MM.1S (cell line): ENCODE measurements at regions not wholly inside any gene's neighbourhood (a gene's known extent, or its start where the extent isn't known, plus 50 kb on each side); places are given as distances from the start of the nearest gene placed in this dataset.
"Not testable (repeated sequence)": the region's sequence is repeated elsewhere in the genome, so short reads cannot be mapped to it uniquely, and the experiment has no call there.

Experiments
- DNase-seq: peaks from one replicate; pipeline ENCODE4 v3.0.0-alpha.2; 2015
- H2AFZ ChIP-seq: fragments of 300-600 bp; sonication (generic); 2 replicates; pipeline ENCODE4 v1.6.0; 2016; ENCODE audit warnings: antibody characterized with exemption, low read length
- H3F3A ChIP-seq: fragments of 300-600 bp; sonication (generic); 2 replicates; pipeline ENCODE4 v1.6.1; 2016; ENCODE audit warnings: mild to moderate bottlenecking, antibody characterized with exemption, low read length, moderate library complexity, mixed read lengths; ENCODE audit not compliant: insufficient read depth
- H3K27ac ChIP-seq: fragments of 300-600 bp; sonication (generic); 2 replicates; pipeline ENCODE4 v1.5.1; 2016; ENCODE audit warnings: mild to moderate bottlenecking, low read length
- H3K27me3 ChIP-seq: fragments of 300-600 bp; sonication (generic); replicated peaks from 2 replicates; pipeline ENCODE4 v1.6.0; 2016; ENCODE audit warnings: low read length; ENCODE audit not compliant: insufficient read depth
- H3K36me3 ChIP-seq: fragments of 300-600 bp; sonication (generic); replicated peaks from 2 replicates; pipeline ENCODE4 v1.6.1; 2016; ENCODE audit warnings: mild to moderate bottlenecking, low read length, mixed read lengths; ENCODE audit not compliant: insufficient read depth
- H3K4me1 ChIP-seq: fragments of 300-600 bp; sonication (generic); 2 replicates; pipeline ENCODE4 v1.6.1; 2016; ENCODE audit warnings: low read length, mixed read lengths
- H3K4me2 ChIP-seq: fragments of 300-600 bp; sonication (generic); 2 replicates; pipeline ENCODE4 v1.6.0; 2016; ENCODE audit warnings: low read depth, low read length
- H3K4me3 ChIP-seq: fragments of 300-600 bp; sonication (generic); 2 replicates; pipeline ENCODE4 v1.5.1; 2016; ENCODE audit warnings: low read length, mixed read lengths
- H3K79me2 ChIP-seq: fragments of 300-600 bp; sonication (generic); 2 replicates; pipeline ENCODE4 v1.6.1; 2016; ENCODE audit warnings: mixed run types, low read length, mixed read lengths
- H3K9ac ChIP-seq: fragments of 300-600 bp; sonication (generic); 2 replicates; pipeline ENCODE4 v1.6.1; 2016; ENCODE audit warnings: low read length, mixed read lengths
- H3K9me2 ChIP-seq: fragments of 300-600 bp; sonication (generic); replicated peaks from 2 replicates; pipeline ENCODE4 v1.6.1; 2016; ENCODE audit warnings: mild to moderate bottlenecking, low read length, mixed read lengths; ENCODE audit not compliant: insufficient read depth
- H3K9me3 ChIP-seq: fragments of 300-600 bp; sonication (generic); replicated peaks from 2 replicates; pipeline ENCODE4 v1.6.1; 2016; ENCODE audit warnings: mild to moderate bottlenecking, low read length, mixed read lengths; ENCODE audit not compliant: insufficient read depth
- H4K20me1 ChIP-seq: fragments of 300-600 bp; sonication (generic); 2 replicates; pipeline ENCODE4 v1.6.1; 2016; ENCODE audit warnings: mild to moderate bottlenecking, low read length, moderate library complexity, mixed read lengths; ENCODE audit not compliant: insufficient read depth
- EZH2 ChIP-seq: fragments of 300-600 bp; sonication (generic); optimal IDR thresholded peaks from 2 replicates; pipeline ENCODE3; 2017; ENCODE audit warnings: low read depth, mild to moderate bottlenecking, antibody characterized with exemption, low read length, mixed read lengths
- EZH2phosphoT487 ChIP-seq: fragments of 300-600 bp; sonication (generic); IDR thresholded peaks from 2 replicates; pipeline ENCODE4 v1.6.1; 2018; ENCODE audit warnings: antibody characterized with exemption, low read length
- TF ChIP-seq, protein P1 (sequence below): fragments of 300-600 bp; sonication (generic); IDR thresholded peaks from 2 replicates; pipeline ENCODE4 v1.5.1; 2016; ENCODE audit warnings: antibody characterized with exemption, low read length, mixed read lengths

DNA sequence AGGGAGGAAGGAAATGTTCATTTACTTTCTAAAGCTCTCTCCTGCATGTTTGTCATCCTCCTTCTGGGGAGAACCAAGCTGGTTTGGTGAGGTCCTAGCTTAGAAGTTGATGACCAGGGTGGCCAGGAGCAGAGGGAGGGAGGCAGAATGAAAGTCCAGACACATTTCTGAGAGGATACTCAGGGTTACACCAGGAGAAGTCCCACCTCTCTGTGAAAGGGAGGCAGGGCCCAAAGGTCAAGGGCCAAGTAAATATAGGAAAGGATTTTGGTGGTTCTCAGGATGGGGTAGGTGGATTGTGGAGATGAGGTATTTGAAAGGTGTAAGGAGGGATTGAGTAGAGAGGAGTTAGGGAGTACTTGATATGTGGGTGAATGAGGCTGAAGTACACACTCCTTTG is 58.0 kb upstream of the FBXO11 start:
- no peak for TF ChIP-seq EZH2phosphoT487
- TF ChIP-seq, protein P1, sequence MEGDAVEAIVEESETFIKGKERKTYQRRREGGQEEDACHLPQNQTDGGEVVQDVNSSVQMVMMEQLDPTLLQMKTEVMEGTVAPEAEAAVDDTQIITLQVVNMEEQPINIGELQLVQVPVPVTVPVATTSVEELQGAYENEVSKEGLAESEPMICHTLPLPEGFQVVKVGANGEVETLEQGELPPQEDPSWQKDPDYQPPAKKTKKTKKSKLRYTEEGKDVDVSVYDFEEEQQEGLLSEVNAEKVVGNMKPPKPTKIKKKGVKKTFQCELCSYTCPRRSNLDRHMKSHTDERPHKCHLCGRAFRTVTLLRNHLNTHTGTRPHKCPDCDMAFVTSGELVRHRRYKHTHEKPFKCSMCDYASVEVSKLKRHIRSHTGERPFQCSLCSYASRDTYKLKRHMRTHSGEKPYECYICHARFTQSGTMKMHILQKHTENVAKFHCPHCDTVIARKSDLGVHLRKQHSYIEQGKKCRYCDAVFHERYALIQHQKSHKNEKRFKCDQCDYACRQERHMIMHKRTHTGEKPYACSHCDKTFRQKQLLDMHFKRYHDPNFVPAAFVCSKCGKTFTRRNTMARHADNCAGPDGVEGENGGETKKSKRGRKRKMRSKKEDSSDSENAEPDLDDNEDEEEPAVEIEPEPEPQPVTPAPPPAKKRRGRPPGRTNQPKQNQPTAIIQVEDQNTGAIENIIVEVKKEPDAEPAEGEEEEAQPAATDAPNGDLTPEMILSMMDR, result no peak
- no peak for TF ChIP-seq EZH2

DNA sequence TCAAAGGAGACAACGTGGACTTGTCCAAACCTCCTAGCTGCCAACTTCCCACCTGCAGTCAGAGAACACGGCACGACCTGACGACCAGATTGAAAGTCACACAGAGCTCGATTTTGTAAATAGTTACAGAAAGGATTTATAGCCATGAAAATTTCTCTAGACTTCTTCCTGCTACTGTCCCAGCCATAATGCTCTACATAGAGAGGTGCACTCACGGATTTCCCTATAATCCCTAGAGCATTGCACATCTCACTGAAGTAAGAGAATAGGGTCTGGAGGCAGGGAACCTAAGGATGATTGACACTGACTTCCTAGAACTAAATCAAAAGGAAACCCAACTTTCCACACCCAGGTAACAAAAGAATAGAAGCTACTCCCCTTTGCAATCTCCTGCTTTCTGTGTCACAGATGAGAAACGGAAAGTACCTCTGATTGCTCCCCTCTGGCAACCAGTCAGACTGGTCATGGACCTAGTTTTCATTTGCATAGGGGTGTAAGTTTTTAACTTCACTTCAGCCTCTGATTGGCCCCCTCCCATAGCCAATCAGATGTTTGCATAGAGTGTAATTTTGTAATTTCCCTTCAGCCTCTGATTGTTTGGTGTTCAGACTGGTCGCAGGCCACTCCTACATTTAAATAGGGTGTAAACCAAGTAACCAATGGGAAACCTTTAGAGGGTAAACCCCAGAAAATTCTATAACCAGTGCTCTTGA is 58.6 kb upstream of the FBXO11 start:
- no peaks in the 10 kb centered on the region for H4K20me1 ChIP-seq
- no peaks in the 10 kb centered on the region for H3K27me3 ChIP-seq
- no peaks in the 10 kb centered on the region for H3K36me3 ChIP-seq
- DNase-seq, result peak; percentile 33
- H3F3A ChIP-seq, result no peaks in the 10 kb centered on the region
- H3K9me3 ChIP-seq, result no peaks in the 10 kb centered on the region
- no peaks in the 10 kb centered on the region for H3K4me1 ChIP-seq
- no peak overlapping the region for H3K4me2 ChIP-seq
- H3K4me3 ChIP-seq, result no peak overlapping the region
- no peak overlapping the region for H2AFZ ChIP-seq
- H3K79me2 ChIP-seq, result no peaks in the 10 kb centered on the region
- no peak overlapping the region for H3K27ac ChIP-seq
- no peak overlapping the region for H3K9ac ChIP-seq
- no peaks in the 10 kb centered on the region for H3K9me2 ChIP-seq
- no peak for TF ChIP-seq EZH2phosphoT487
- TF ChIP-seq EZH2, result no peak
- TF ChIP-seq, protein P1, result no peak

More for the DNA sequence above, 58.0 kb upstream of the FBXO11 start:
- H2AFZ ChIP-seq, result no peak overlapping the region
- DNase-seq, result no peak
- H3F3A ChIP-seq, result no peaks in the 10 kb centered on the region
- H3K9me2 ChIP-seq, result no peaks in the 10 kb centered on the region
- no peak overlapping the region for H3K4me2 ChIP-seq
- no peaks in the 10 kb centered on the region for H3K9me3 ChIP-seq
- H3K79me2 ChIP-seq, result no peaks in the 10 kb centered on the region
- no peak overlapping the region for H3K4me3 ChIP-seq
- H3K4me1 ChIP-seq, result no peaks in the 10 kb centered on the region
- H3K27ac ChIP-seq, result no peak overlapping the region
- no peaks in the 10 kb centered on the region for H4K20me1 ChIP-seq
- H3K36me3 ChIP-seq, result no peaks in the 10 kb centered on the region
- no peaks in the 10 kb centered on the region for H3K27me3 ChIP-seq
- H3K9ac ChIP-seq, result no peak overlapping the region

DNA sequence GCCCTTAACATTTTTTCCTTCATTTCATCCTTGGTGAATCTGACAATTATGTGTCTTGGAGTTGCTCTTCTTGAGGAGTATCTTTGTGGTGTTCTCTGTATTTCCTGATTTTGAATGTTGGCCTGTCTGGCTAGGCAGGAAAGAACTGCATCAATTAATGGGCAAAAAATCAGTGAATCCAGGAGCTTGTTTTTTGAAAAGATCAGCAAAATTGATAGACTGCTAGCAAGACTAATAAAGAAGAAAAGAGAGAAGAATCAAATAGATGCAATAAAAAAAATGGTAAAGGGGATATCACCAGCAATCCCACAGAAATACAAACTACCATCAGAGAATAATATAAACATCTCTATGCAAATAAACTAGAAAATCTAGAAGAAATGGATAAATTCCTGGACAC is 70.4 kb upstream of the FBXO11 start:
- H4K20me1 ChIP-seq, H3K4me2 ChIP-seq, H2AFZ ChIP-seq, H3F3A ChIP-seq, H3K27me3 ChIP-seq, H3K9ac ChIP-seq, DNase-seq, H3K4me3 ChIP-seq, H3K79me2 ChIP-seq, H3K36me3 ChIP-seq, H3K9me3 ChIP-seq, H3K9me2 ChIP-seq, H3K4me1 ChIP-seq, H3K27ac ChIP-seq: not testable (repeated sequence)

DNA sequence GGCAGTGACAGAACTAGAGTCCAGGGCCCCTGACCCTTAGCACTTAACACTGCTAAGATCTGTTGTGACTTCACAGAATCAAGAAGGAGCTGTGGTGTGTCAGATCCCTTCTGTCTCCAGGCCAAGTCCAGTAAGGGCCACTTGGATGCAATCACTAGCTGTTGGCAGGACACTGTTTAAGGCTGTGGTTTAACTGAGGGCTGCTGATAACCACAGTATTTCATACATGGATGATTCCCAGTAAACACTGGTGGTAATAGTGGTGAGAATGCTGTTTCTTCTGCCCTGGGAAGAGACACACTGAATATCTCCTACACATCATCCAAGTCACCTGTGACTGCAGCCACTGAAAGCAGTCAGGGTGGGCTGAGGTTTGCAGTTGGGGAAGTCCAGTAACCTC is 77.7 kb upstream of the FBXO11 start:
- Histone ChIP-seq H3K9me2 (no peaks in the 10 kb centered on the region), H4K20me1 (no peaks in the 10 kb centered on the region), H2AFZ (no peak overlapping the region), H3K36me3 (no peaks in the 10 kb centered on the region), H3K27ac (no peak overlapping the region), H3F3A (no peaks in the 10 kb centered on the region), H3K9me3 (no peaks in the 10 kb centered on the region), H3K9ac (no peak overlapping the region), H3K4me3 (no peak overlapping the region), H3K27me3 (no peaks in the 10 kb centered on the region), H3K79me2 (no peaks in the 10 kb centered on the region), H3K4me2 (no peak overlapping the region), H3K4me1 (no peaks in the 10 kb centered on the region)
- no peak for TF ChIP-seq EZH2
- TF ChIP-seq EZH2phosphoT487, result no peak
- TF ChIP-seq, protein P1, result no peak
- no peak for DNase-seq
